ENCODE measurements at regions not wholly inside any gene's neighbourhood (a gene's known extent, or its start where the extent isn't known, plus 50 kb on each side); places are given as distances from the start of the nearest gene placed in this dataset.
A peak's percentile ranks its signal among the peaks of the same experiment; 100 is the strongest.

GRCh38 chr4:149296503-149296902, 519.1 kb downstream of the IQCM start:
- peak in 4 of 5 donors; percentile 26 to 84 (median 56) for DNase-seq

GRCh38 chr4:149296084-149296483, 519.6 kb downstream of the IQCM start:
- no peak overlapping the region for H3K4me3 ChIP-seq (ENCODE audit: low read length in 3 of 3)
- DNase-seq = no peak
- peaks cover 0 to 9% (median 0%) of the 10 kb centered on the region in 3 donors for H3K4me1 ChIP-seq (ENCODE audit: control insufficient read depth in 2 of 3, insufficient read depth in 2 of 3, low read depth in 1 of 3, low read length in 3 of 3)
- H3K27me3 ChIP-seq (ENCODE audit: control insufficient read depth, insufficient read depth, low read length) = no peaks in the 10 kb centered on the region
- H3K27ac ChIP-seq (ENCODE audit: low read depth in 2 of 2, low read length in 2 of 2) = no peak overlapping the region
- H3K9ac ChIP-seq (ENCODE audit: low read length in 3 of 3) = no peak overlapping the region
- H3K9me3 ChIP-seq (ENCODE audit: control insufficient read depth in 2 of 3, insufficient read depth in 1 of 3, low read length in 3 of 3) = no peaks in the 10 kb centered on the region
- intact Hi-C loops (cut with DNase I) = no loop called here
- H3K36me3 ChIP-seq (ENCODE audit: control insufficient read depth in 2 of 3, insufficient read depth in 3 of 3, low read length in 3 of 3) = no peaks in the 10 kb centered on the region
- no peak for TF ChIP-seq CTCF (IDR thresholded peaks at IDR 0.05; ENCODE audit: borderline replicate concordance, extremely low read depth, insufficient read depth)
- FAIRE-seq = no peak

More at GRCh38 chr4:149296503-149296902, 519.1 kb downstream of the IQCM start:
- no peak overlapping the region for H3K27ac ChIP-seq (ENCODE audit: low read depth in 2 of 2, low read length in 2 of 2)
- no peak overlapping the region for H3K4me3 ChIP-seq (ENCODE audit: low read length in 3 of 3)
- no peak for FAIRE-seq
- intact Hi-C loops (cut with DNase I) = no loop called here
- H3K27me3 ChIP-seq (ENCODE audit: control insufficient read depth, insufficient read depth, low read length) = no peaks in the 10 kb centered on the region
- no peaks in the 10 kb centered on the region for H3K36me3 ChIP-seq (ENCODE audit: control insufficient read depth in 2 of 3, insufficient read depth in 3 of 3, low read length in 3 of 3)
- H3K4me1 ChIP-seq (ENCODE audit: control insufficient read depth in 2 of 3, insufficient read depth in 2 of 3, low read depth in 1 of 3, low read length in 3 of 3) = peaks cover 0 to 9% (median 0%) of the 10 kb centered on the region in 3 donors
- H3K9ac ChIP-seq (ENCODE audit: low read length in 3 of 3) = no peak overlapping the region
- no peaks in the 10 kb centered on the region for H3K9me3 ChIP-seq (ENCODE audit: control insufficient read depth in 2 of 3, insufficient read depth in 1 of 3, low read length in 3 of 3)
- TF ChIP-seq CTCF (IDR thresholded peaks at IDR 0.05; ENCODE audit: borderline replicate concordance, extremely low read depth, insufficient read depth) = no peak

- TF ChIP-seq CTCF (IDR thresholded peaks at IDR 0.05; ENCODE audit: borderline replicate concordance, extremely low read depth, insufficient read depth) = no peak
- FAIRE-seq = no peak
- intact Hi-C loops (cut with DNase I) = no loop called here
Observed at GRCh38 chr4:149294601-149295000, 521.0 kb downstream of the IQCM start.

GRCh38 chr4:149293046-149293649, 522.5 kb downstream of the IQCM start:
- Histone ChIP-seq H3K27ac (ENCODE audit: low read depth in 2 of 2, low read length in 2 of 2) (no peak overlapping the region), H3K9me3 (ENCODE audit: control insufficient read depth in 2 of 3, insufficient read depth in 1 of 3, low read length in 3 of 3) (no peaks in the 10 kb centered on the region), H3K9ac (ENCODE audit: low read length in 3 of 3) (no peak overlapping the region), H3K4me3 (ENCODE audit: low read length in 3 of 3) (no peak overlapping the region), H3K36me3 (ENCODE audit: control insufficient read depth in 2 of 3, insufficient read depth in 3 of 3, low read length in 3 of 3) (no peaks in the 10 kb centered on the region), H3K27me3 (ENCODE audit: control insufficient read depth, insufficient read depth, low read length) (no peaks in the 10 kb centered on the region), H3K4me1 (ENCODE audit: control insufficient read depth in 2 of 3, insufficient read depth in 2 of 3, low read depth in 1 of 3, low read length in 3 of 3) (peaks cover 0 to 9% (median 0%) of the 10 kb centered on the region in 3 donors)
- FAIRE-seq (no peak), DNase-seq (no peak)
- intact Hi-C loops (cut with DNase I) = no loop called here
- TF ChIP-seq CTCF (IDR thresholded peaks at IDR 0.05; ENCODE audit: borderline replicate concordance, extremely low read depth, insufficient read depth) = no peak

More at GRCh38 chr4:149294601-149295000, 521.0 kb downstream of the IQCM start:
- Histone ChIP-seq H3K9ac (ENCODE audit: low read length in 3 of 3) (no peak overlapping the region), H3K27me3 (ENCODE audit: control insufficient read depth, insufficient read depth, low read length) (no peaks in the 10 kb centered on the region), H3K36me3 (ENCODE audit: control insufficient read depth in 2 of 3, insufficient read depth in 3 of 3, low read length in 3 of 3) (no peaks in the 10 kb centered on the region), H3K4me1 (ENCODE audit: control insufficient read depth in 2 of 3, insufficient read depth in 2 of 3, low read depth in 1 of 3, low read length in 3 of 3) (peaks cover 0 to 9% (median 0%) of the 10 kb centered on the region in 3 donors), H3K9me3 (ENCODE audit: control insufficient read depth in 2 of 3, insufficient read depth in 1 of 3, low read length in 3 of 3) (no peaks in the 10 kb centered on the region), H3K27ac (ENCODE audit: low read depth in 2 of 2, low read length in 2 of 2) (no peak overlapping the region), H3K4me3 (ENCODE audit: low read length in 3 of 3) (no peak overlapping the region)
- no peak for DNase-seq
